ENCODE measurements at regions not wholly inside any gene's neighbourhood (a gene's known extent, or its start where the extent isn't known, plus 50 kb on each side); places are given as distances from the start of the nearest gene placed in this dataset.

- DNase-seq (ENCODE audit: low spot score), result no peak
Observed at GRCh38 chr6:150537893-150538292, 61.8 kb upstream of the PLEKHG1 start.

GRCh38 chr6:150539111-150539510 is 60.6 kb upstream of the PLEKHG1 start:
- no peak for DNase-seq (ENCODE audit: low spot score)

GRCh38 chr6:150539568-150539967 is 60.1 kb upstream of the PLEKHG1 start:
- DNase-seq (ENCODE audit: low spot score), result no peak

GRCh38 chr6:150541576-150541975 is 58.1 kb upstream of the PLEKHG1 start:
- no peak for DNase-seq (ENCODE audit: low spot score)

- no peak for DNase-seq (ENCODE audit: low spot score)
Observed at GRCh38 chr6:150543178-150543577, 56.5 kb upstream of the PLEKHG1 start.

GRCh38 chr6:150544793-150545192 is 54.9 kb upstream of the PLEKHG1 start:
- DNase-seq (ENCODE audit: low spot score), result no peak

GRCh38 chr6:150546457-150546856 is 53.2 kb upstream of the PLEKHG1 start:
- DNase-seq (ENCODE audit: low spot score), result peak; percentile 33

- no peak for DNase-seq (ENCODE audit: low spot score)
Observed at GRCh38 chr6:150547502-150548222, 52.0 kb upstream of the PLEKHG1 start.

GRCh38 chr6:150548330-150548729 is 51.4 kb upstream of the PLEKHG1 start:
- no peak for DNase-seq (ENCODE audit: low spot score)

- DNase-seq (ENCODE audit: low spot score), result no peak
Observed at GRCh38 chr6:150549007-150549406, 50.7 kb upstream of the PLEKHG1 start.

- DNase-seq (ENCODE audit: low spot score), result no peak
Observed at GRCh38 chr6:150549674-150550101, 50.0 kb upstream of the PLEKHG1 start.
